NCI-H187 (cell line): ENCODE measurements at regions not wholly inside any gene's neighbourhood (a gene's known extent, or its start where the extent isn't known, plus 50 kb on each side); places are given as distances from the start of the nearest gene placed in this dataset.
"Not testable (repeated sequence)": the region's sequence is repeated elsewhere in the genome, so short reads cannot be mapped to it uniquely, and the experiment has no call there.

Source experiments
- DNase-seq, 2 experiments: peaks; one replicate each; lab custom pipeline; 2025; lab: John Stamatoyannopoulos, UW

- DNase-seq, result no peak
Observed at GRCh38 chr20:2203436-2203835, 92.4 kb upstream of the TGM3 start.

GRCh38 chr20:2204021-2204420 is 91.8 kb upstream of the TGM3 start:
- DNase-seq, result no peak

DNA sequence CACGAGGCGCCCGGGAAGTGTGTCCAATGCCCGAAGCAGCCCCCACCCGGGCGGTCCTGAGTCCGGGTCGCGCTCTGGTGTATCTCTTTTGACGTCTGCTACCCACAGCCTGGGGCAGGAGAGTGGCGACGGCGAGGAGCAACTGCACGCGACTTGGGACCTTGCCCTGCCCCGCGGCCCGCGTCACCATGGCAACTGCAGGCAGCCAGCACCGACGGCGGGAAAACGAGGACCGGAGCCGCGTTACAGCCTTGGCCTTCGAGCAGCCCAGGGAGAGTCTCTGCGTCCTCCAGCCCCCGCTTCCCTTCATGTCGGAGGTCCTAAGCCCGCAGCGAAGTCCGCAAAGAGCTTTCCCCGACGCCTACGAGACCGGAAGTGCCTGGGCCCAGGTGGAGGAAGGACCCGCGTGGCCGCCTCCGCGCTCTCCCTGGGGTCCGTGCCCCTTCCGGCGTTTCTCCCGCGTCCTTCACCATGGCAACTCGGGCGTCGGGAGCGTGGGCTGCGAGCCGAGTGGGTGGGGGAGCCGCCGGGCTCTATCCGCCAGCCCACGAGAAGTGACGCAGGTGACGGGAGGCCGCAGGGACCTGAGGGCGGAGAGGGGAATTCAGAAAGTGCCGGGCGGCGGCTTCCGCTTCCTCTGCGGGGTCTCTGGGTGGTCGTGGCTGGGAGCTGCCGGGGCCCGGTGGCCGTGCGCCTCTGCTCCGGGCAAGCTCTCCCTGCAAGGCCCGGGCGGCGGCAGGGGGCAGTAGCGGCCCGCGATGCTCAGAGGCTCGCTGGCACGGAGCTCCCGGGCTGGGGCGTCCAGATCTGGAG is 88.6 kb upstream of the TGM3 start:
- peak; percentile 56 to 81 for DNase-seq

DNA sequence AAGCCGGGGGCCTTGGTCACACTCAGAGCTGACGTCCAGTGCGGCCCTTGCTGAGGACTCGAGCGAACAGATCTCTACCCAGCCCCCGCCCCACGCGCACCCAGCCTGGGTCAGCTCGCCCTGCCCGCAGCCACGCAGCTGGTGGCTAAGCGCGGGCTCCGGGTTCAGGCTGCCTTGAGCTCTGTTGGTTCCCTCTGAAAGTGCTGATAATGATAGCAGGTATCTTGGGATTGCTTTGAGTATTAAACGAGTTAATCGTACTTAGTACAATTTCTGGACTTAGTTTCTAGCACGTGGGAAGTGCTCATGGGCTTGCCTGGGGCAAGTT is 88.1 kb upstream of the TGM3 start:
- DNase-seq, result no peak

DNA sequence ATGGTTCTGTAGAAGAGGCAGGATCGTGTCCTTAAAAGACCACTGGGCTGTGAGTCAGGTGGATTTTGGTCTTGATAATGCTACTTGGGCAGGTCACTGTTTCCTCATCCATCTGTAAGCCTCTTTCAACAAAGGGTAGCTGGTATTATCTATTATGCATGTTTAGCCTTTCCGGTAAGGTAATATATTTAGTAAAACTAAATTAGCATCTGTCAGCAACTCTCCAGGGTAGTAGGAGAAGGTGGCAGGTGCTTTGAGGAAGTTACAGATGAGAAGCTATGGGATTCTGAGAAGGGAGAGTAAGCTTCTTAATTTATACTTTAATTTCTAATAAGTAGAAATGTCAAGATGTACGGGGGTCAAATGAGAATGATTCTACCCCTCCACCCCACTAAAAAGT is 86.9 kb upstream of the TGM3 start:
- DNase-seq, result no peak

DNA sequence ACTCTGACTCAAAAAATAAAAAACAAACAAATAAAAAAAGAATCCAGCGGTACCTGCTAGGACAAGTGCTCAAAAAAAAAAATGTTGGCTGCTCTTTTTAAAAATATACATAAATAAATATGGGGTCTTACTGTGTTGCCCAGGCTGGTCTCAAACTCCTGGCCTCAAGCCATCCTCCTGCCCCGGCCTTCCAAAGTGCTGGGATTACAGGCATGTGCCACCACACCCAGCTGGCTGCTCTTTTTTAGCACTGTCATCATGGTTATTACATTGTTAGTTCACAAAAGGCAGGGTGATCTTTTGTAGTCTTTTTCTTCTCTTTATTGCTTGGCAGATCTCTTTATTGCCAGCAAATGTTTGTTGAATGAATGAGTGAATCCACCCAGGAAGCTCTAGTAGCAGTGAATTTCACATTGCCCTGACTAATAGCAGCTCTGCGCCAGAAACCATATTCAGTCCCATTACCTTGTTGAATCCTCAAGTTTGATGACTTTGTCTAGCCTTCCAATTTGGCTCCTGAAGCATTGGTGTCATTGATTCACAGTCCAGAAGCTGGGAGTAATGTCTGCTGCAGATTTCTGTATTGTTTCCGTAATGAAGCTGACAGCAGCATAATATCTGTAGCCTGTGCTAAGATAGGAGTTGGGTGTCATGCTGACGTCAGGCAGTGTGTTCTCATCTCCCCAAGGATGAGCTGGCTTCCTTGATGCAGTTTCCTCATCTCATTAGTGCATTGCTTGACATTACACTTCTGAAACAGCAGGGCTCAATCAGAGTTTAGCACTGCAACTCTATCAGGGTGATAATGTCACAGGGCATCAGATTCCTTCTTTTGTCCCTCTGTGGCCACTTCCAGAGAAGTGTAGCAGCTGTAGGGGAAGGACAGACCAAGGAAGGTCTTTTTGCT is 84.9 kb upstream of the TGM3 start:
- no peak for DNase-seq

- no peak for DNase-seq
Observed at GRCh38 chr20:2212456-2213015, 83.3 kb upstream of the TGM3 start.

DNA sequence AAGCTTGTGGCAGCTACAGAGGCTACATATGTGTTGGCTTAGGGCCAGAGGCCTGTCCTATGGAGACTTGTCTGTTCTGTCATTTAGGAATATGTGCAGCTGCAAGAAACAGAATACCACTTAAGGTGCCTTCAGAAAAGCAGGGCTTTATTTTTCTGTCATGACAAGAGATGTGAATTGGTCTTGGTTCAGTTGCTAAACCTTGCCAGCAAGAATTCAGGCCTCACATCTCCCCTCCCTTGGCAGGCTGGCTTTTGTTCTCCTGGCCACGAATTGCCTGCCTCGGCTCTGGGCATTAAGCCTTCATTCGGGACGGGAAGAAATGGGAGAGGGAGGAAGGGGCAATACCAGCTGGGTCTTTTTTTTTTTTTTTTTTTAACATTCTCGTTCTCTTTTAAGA is 82.4 kb upstream of the TGM3 start:
- peak; percentile 34 to 57 for DNase-seq

DNA sequence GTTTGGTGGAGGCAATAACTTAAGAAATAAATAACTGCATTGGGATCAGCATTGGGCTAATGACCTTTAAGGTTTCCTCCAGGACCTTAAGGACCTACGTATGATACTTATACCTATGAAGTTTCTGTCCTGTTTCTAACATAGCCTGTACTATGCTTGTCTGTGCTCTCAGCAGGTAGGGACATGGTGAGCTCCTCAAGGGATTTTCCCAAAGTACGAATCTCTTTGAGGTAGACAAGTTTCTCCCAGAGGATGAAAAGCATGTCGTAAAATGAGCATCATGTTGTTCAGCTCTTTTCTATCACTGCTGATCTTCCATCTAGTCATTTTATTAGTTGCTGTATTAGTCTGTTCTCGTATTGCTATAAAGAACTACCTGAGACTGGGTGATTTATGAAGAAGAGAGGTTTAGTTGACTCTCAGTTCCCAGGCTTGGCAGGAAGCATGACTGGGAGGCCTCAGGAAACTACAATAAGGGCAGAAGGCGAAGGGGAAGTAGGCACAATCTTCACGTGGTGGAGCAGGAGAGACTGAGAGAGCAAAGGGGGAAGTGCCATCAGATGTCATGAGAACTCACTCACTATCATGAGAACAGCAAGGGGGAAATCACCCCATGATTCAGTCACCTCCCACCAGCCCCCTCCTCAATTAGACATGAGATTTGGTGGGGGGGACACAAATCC is 77.8 kb upstream of the TGM3 start:
- no peak for DNase-seq

- no peak for DNase-seq
Observed at GRCh38 chr20:2219481-2220006, 76.3 kb upstream of the TGM3 start.

GRCh38 chr20:2220298-2220697 is 75.5 kb upstream of the TGM3 start:
- DNase-seq, result no peak

DNA sequence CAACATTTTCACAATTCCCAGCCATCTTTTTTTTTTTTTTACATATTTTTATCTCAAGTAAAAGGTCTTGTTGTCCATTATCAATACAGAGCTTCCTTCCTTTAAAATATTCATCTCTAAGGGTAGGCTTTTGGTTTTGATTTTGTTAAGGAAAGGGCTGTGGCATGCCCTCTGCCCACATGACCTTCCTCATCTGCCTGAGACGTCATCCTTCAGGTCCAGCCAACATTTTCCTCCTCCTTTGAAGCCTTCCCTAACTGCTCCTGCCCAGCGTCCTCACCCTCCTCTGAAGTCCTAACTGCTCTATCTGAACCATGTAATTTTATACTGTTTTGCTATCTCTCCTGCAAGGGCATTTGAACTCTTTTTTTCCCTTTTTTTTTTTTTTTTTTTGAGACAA is 73.9 kb upstream of the TGM3 start:
- DNase-seq, result no peak

DNA sequence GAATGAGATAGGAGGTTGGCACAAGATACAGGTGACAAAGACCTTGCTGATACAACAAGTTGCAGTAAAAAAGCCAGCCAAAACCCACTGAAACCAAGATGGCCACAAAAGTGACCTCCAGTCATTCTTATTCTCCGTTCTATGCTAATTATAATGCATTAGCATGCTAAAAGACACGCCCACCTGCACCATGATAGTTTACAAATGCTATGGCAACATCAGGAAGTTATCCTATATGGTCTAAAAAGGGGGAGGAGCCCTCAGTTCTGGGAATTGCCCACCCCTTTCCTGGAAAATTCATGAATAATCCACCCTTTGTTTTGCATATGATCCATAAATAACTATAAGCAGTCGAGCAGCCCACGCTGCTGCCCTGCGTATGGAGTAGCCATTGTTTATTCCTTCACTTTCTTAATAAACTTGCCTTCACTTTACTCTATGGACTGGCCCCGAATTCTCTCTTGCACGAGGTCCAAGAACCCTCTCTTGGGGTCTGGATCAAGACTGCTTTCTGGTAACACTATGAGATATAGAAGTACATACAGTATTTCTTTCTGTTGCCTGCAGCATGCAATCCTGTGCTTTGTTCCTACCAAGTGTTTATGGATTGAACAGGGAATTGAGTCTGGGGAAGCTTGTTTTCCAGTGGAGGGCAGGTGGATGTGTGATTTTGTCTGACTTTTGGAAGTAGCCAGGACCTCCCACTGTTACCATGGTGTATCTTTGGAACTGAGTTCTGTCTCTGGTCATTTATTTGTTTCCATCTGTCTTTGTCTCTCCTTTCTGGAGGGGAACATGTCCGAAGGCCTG is 72.0 kb upstream of the TGM3 start:
- DNase-seq, result no peak

DNA sequence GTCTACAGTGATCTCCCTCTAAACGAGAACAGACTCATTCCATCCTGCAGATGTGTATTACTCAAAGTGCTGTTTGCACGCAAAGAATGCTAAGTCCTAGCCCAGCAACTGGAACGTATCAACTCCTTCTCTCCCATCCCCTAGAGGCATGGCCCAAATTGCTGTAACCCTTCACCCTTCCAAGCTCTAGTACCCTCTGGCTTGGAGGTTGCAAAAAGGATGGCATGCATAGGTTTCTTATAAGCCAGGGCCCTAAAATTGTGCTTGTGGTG is 71.5 kb upstream of the TGM3 start:
- no peak for DNase-seq

- DNase-seq, result not testable (repeated sequence)
Observed at GRCh38 chr20:2227285-2227684, 68.5 kb upstream of the TGM3 start.

GRCh38 chr20:2227861-2228260 is 67.9 kb upstream of the TGM3 start:
- DNase-seq, result no peak

DNA sequence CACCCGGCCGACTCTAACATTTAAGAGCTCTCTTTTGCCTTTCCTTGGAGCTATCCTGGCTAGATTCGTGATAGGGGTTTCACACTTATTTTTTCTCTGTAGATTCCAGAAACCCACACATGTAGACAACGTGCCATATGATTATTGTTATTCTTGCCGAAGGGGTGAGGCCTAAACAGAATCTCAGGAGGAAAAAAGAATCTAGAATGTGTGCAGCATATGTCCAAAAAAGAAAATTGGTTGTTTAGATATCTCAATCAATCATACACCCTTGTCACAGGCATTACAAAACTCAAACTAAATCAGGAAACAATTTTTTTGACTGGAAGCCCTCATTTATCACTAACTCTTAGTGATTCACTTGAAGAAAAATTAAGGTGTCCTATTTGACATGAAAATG is 66.9 kb upstream of the TGM3 start:
- DNase-seq, result no peak

DNA sequence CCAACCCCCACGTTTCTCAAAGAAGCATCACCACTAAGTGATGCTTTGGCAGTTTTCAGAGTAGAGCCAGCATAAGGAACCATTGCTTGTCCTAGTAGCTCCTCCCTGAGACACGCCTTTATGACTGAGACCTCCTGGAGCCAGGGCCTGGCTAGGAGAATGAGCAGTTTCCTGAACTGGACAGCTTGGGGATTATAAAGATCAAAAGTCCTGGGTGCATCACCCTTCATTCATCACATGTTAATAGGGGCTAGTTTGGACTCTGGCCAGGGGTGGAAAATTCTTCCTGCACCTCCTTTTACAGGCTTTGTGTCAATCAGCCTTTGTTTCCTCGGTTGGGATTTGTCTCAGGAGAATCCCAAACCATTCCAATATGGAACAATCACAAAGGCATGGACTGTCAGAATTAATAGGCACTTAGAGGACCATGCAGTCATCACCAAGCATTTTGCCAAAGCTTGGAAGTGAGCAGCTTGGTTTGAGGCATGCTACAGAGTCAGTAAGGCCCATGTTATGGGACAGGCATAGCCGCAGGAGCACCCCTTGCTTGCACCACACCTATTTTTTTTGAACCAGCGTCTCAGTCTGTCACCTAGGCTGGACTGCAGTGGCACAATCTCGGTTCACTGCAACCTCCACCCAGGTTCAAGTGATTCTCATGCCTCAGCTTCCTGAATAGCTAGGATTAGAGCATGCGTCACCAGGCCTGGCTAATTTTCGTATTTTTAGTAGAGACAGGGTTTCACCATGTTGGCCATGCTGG is 64.9 kb upstream of the TGM3 start:
- DNase-seq, result no peak

DNA sequence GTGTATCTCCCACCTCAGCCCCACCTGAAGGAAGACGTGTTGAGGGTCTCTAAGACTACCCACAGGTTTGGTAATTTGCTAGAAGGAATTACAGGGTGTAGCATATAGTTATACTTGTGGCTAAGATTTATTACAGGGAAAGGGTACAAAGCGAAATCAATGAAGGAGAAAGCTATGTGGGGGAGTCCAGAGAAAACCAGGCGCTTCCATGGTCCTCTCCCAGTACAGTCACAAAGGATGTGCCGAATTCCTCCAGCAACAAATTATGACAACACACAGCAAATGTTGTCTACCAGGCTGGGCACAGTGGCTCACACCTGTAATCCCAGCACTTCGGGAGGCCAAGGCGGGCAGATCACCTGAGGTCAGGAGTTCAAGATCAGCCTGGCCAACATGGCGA is 64.1 kb upstream of the TGM3 start:
- no peak for DNase-seq

DNA sequence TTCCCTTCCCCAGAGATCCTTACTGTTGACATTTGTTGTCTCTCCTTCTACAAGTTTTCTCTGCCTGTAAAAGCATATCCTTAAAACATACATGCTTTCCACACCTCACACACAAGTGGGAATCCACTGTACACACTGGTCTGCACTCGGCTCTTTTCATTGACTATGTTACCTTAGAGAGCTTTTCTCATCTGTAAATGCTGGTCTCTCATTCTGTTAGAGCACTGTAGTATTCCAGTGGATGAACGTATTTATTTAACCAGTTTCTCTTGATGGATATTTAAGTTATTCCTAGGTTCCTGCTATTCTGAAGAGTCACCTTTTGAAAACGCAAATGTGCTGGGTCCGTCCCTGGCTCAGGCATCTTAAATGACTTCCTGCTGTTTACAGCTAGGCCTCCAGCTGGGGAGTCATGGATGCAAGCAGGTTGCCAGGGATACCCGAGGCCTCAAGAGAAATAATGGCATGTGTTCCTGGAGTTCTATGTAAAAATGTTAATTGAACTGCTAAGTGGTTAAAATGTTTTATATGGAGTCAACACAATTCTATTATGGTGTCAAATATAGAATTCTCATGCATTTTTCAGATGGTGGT is 61.1 kb upstream of the TGM3 start:
- peak; percentile 78 to 86 for DNase-seq
